GM12873 (cell line): ENCODE measurements at regions not wholly inside any gene's neighbourhood (a gene's known extent, or its start where the extent isn't known, plus 50 kb on each side); places are given as distances from the start of the nearest gene placed in this dataset.

Experiments used
- CTCF ChIP-seq: IDR thresholded peaks from 2 replicates; pipeline ENCODE4 v1.5.1; 2012; ENCODE audit warnings: low read depth, mild to moderate bottlenecking, moderate library complexity, low read length, control low read depth; ENCODE audit not compliant: insufficient read depth; ENCODE audit errors: missing control alignments

- no peak for TF ChIP-seq CTCF
Observed at GRCh38 chr21:27582246-27582947, 615.5 kb upstream of the ADAMTS5 start.

- TF ChIP-seq CTCF = no peak
Observed at GRCh38 chr21:27581168-27581567, 614.3 kb upstream of the ADAMTS5 start.

DNA sequence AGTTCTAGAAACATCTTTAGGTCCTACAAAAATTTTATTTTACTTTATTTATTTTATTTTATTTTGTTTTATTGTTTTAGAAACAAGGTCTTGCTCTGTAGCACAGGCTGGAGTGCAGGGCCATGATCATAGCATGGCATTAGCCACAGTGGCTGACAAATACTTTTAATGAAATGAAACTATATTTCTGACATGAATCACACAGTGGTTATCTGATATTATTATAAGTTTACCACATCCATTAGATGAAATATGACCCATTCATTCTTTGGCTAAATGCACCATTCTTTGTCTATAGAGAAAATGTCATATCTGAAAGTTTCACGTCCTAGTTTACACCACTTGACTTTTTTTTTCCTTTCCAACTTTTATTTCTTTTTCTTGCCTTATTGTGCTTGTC is 613.4 kb upstream of the ADAMTS5 start:
- no peak for TF ChIP-seq CTCF

DNA sequence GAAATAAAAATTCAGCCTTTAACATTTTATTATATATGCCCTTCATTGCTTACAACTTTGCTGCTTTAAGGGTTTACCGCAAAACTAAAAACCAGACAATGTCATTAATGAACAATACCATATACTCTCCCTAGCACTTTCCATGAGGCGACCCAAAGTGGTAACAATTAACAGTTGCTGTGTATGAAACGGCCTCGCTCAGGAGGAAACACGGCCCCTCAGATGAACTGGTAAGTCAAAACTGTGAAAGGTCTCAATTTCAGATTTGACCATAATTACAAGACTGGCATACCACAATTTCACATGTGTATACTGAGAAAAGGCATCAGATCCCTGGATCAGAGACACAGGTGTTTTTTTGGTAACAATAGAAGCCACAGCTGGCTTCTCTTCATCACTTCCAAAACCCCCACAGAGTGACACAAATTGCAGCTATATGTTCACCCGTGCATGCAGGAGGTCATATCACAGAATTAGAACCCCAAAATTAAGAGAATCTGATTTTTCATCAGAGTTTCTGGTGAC is 611.9 kb upstream of the ADAMTS5 start:
- TF ChIP-seq CTCF = no peak

DNA sequence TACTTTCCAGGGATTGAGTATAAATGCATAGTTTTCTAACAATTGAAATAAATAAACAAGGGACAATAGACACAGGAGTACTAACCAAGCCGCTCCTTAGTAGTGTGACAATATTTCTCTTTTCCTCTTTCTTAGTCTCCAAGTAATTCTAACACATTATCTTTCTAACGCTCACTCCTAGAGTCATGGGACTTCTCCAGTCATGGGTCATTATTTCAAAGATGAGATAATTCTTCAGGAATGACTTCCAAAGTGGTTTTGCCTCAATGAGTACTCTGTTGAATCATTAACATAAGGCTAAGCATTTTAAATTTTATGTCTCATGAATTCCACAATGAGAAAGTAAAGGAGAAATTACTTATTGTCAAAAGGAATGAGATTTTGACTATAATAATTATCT is 605.8 kb upstream of the ADAMTS5 start:
- no peak for TF ChIP-seq CTCF

DNA sequence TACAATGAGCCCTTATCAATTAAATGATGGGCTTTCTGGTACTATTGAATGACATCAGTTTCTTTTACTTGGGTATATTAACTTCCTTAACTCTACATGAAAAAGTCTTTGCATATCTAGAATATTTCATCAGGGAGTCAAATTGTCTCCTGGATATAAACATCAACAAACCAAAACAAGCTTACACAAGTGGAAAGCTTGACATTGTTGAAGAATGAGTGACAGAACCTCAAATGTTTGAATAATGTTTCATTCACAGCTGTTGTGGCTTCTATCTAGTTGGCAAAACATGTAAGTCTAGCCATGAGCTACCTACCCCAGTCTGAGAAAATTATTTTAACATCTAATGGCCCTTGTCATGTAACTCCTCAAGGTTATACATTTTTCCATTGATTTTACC is 604.8 kb upstream of the ADAMTS5 start:
- TF ChIP-seq CTCF = no peak

DNA sequence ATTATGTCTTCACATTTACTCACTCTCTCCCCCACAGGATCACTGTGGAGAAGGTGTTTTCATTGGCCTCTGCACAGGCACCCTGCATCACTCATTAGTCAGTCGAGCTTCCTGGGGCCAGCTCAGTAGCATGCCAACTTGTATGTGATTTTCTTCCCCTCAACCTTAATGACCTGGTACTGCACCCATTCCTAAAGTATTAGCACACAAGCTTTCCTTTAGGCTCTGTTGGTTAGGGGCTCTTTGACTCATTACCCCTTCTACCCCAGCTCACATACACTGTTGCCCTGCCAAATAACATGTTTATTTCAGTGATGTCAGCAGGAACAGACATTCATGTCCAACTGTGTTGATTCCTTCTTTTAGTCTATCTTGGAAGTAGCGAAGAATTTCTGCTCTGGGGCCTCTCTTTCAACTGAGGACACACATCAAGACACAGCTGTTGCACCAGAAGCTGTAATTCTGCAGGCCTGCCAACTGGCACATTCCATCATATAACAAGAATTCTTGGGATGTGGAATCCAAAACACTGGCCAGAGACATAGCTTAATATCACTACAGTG is 603.5 kb upstream of the ADAMTS5 start:
- TF ChIP-seq CTCF = no peak
